NCI-H146 (cell line): ENCODE measurements at regions not wholly inside any gene's neighbourhood (a gene's known extent, or its start where the extent isn't known, plus 50 kb on each side); places are given as distances from the start of the nearest gene placed in this dataset.

Source experiments
- DNase-seq: peaks from one replicate; lab custom pipeline; 2025; lab: John Stamatoyannopoulos, UW

GRCh38 chr1:98330224-98330623, 331.3 kb upstream of the SNX7 start:
- no peak for DNase-seq

GRCh38 chr1:98328855-98329254, 332.7 kb upstream of the SNX7 start:
- DNase-seq, result no peak

DNA sequence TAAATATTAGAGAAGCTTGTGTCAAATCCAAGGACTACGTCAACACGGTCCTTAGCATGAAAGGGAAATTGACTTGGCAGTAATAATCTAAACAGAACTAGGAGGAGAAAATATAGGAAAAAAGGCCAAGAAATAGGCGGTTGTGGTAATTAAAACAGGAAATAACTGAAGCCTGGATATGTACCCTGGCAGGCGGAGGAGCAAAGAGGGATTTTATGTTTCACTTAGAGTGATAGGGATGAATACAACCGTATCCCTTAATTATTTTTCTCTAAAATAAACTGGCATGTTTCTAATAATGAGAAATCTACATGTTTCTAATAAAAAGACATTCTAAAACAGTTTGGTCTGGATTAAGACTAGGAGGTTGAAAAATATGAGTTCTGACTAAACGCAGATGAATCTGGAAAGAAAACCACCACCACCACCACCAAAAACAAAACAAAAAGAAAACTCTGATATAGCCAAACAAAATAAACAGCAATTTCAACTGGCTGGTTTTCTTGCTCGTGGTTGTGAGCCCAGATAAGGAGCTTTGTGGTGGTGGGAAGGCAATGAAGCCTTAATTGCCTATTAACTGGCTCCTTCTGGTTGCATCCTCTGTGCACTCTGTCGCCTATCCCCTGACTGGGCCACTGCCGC, 334.2 kb upstream of the SNX7 start:
- no peak for DNase-seq

- no peak for DNase-seq
Observed at GRCh38 chr1:98325646-98326440, 335.7 kb upstream of the SNX7 start.

DNA sequence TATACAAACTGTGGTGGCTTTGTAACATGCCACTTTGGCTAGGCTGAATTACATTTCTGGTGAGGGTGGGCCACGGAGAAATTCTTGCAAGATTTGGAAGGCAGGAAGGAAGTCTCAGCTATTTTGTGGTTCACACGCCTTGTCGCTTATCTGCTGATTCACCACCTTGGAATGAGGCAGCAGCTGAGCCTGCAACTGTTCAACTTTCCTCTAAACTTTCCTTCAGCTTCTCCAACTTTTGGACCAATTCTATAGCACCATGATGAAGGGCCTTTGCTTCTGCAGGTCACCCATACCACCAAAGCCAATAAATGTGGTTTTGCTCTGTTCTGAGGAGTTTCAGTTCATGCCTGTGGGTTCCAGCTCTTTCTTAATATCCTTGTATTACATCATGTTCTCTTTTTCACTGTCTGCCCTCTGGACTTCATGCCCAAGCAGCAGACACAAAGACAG, 337.6 kb upstream of the SNX7 start:
- no peak for DNase-seq

GRCh38 chr1:98323388-98323787, 338.1 kb upstream of the SNX7 start:
- no peak for DNase-seq

- DNase-seq, result no peak
Observed at GRCh38 chr1:98322966-98323365, 338.6 kb upstream of the SNX7 start.

DNA sequence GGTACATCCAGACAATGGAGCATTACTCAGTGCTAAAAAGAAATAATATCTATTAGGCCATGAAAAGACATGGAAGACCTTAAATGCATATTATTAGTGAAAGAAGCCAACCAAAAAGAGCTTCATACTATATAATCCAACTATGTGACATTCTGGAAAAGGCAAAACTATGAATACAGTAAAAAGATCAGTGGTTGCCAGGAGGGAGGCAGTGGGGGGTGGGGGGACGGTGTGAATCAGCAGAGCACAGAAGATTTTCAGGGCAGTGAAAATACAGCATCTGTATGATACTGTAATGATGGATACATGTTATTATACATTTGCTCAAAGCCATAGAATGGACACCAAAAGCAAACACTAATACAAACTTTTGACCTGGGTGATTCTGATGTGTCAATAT, 339.4 kb upstream of the SNX7 start:
- no peak for DNase-seq

GRCh38 chr1:98321191-98321590, 340.3 kb upstream of the SNX7 start:
- no peak for DNase-seq

DNA sequence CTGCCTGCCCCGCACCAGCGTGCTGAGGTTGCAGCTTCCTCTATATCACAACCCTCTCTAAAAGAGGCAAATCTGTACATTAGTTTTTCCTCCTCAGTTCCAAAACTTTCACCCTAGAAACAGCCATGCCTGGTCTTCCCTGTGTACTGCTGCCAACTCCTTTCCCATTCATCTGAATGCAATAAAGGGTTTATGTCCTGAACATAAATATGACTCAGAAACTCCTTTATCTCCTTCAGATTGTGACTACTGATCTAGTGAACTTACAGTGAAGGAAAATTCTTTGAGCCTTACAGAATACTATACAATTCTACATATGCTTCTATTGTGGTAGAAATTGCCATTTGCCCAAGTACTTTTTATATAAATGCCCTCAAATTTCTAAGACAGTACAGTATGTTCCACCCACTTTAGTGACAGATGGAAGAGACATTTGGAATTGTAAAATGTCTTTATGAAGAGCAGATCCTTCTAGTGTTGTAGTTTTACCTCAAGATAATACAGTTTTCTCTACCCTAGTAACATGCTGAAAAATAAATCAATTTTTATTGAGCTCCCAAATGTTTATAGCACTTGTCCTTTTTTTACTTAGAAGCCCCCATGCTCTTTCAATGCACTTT, 345.1 kb upstream of the SNX7 start:
- no peak for DNase-seq

DNA sequence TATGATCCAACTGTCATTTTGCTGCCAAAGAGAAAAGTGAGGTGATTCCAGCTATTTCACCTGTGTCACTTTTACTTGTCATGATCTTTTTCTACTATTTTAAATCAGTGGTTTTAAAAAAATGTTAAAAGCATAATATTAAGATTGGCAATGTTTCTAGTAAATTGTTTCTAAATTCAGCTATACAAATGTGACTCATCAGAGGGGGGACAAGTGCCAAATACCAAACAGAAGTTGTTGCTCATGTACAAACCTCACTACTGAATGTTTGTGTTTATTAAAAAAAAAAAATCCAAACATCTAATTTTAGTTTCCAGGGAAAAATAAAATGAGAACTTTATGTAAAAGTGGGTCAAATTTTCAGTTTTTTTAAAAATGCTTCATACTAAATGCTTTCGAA, 346.2 kb upstream of the SNX7 start:
- no peak for DNase-seq

- DNase-seq, result no peak
Observed at GRCh38 chr1:98314601-98315000, 346.9 kb upstream of the SNX7 start.

- DNase-seq, result no peak
Observed at GRCh38 chr1:98306517-98307089, 354.9 kb upstream of the SNX7 start.

GRCh38 chr1:98305362-98305761, 356.2 kb upstream of the SNX7 start:
- no peak for DNase-seq

GRCh38 chr1:98304888-98305287, 356.6 kb upstream of the SNX7 start:
- no peak for DNase-seq

GRCh38 chr1:98299861-98300260, 361.7 kb upstream of the SNX7 start:
- no peak for DNase-seq

GRCh38 chr1:98299313-98299712, 362.2 kb upstream of the SNX7 start:
- no peak for DNase-seq

DNA sequence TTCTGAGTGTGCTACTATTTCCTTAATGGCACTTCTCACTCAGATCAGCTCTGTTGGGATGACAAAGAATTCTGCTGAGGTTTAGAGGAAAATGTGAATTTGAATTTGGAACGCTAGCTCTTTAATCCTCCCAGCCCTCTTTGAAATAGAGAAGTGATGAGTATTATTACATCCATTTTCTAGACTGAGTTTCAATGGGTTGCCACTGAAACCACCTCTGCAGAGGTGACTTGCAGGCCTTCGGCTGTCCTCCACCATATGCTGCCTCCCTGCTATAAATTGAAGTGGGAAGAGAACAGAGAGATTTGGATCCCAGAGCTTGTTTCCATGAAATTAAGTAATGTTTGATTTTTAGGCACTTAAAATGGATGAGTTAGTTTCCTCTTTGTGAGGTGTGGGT, 363.2 kb upstream of the SNX7 start:
- no peak for DNase-seq

- DNase-seq, result no peak
Observed at GRCh38 chr1:98296681-98297080, 364.8 kb upstream of the SNX7 start.

DNA sequence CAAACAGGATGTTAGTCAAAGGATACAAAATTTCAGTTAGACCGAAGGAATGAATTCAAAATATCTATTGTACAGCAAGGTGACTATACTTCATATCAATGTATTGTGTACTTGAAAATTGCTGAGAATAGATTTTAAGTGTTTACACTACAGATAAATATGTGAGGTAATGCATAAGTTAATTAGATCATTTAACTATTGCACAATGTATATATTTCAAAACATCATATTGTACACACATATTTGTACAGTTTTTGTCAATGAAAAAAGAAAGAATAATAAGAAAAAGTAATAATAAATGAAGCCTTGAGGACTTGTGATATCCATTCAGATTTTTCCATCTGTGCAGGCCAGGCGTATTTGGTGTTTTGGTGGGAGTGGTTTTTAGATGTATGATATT, 367.4 kb upstream of the SNX7 start:
- DNase-seq, result no peak

- DNase-seq, result no peak
Observed at GRCh38 chr1:98292994-98293393, 368.5 kb upstream of the SNX7 start.

DNA sequence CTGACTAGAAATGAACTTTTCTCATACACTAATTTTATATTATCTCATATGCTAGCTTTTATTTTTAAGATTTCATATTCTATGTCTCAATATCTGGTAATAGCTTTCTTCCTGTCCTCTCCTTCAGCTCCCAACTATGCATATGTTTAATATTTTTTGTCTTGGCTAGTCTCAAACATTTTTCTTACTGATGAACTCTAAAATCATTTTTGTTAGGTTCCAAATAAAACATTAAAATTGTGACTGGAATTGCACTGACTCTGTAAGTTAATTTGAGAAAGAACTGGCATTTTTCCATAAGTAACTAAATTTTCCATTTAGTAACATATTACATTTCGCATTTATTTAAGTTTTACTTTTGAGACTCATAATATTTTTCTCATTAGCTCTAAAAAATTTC, 368.5 kb upstream of the DPYD start:
- DNase-seq, result no peak

DNA sequence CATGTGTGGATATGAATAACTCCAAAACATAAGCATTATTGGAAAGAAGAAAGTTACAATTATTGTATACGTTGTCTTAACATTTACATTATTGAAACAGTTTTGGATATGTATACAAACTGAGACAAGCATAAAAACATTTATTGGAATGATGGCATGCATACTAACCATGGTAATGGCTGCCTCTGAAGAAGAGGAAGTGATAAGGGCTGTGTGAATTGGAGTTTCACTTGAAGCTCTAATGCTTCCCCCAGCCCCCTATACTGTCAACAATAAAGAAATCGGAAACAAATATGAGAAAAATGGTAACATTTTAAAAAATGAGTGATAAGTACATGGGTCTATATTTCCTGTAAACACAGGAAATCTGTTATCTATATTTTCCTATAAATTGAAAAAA, 367.7 kb upstream of the DPYD start:
- DNase-seq, result no peak
